ENCODE measurements at regions not wholly inside any gene's neighbourhood (a gene's known extent, or its start where the extent isn't known, plus 50 kb on each side); places are given as distances from the start of the nearest gene placed in this dataset.

- DNase-seq = no peak
Measured at GRCh38 chr9:99401680-99402504, 179.8 kb downstream of the SEC61B start.

GRCh38 chr9:99403371-99403770 is 181.3 kb downstream of the SEC61B start:
- no peak for DNase-seq

GRCh38 chr9:99405359-99405758 is 183.3 kb downstream of the SEC61B start:
- no peak for DNase-seq

GRCh38 chr9:99406939-99407338 is 184.9 kb downstream of the SEC61B start:
- no peak for DNase-seq

- DNase-seq = no peak
Measured at GRCh38 chr9:99411068-99411467, 189.0 kb downstream of the SEC61B start.

GRCh38 chr9:99411479-99412115 is 189.5 kb downstream of the SEC61B start:
- no peak for DNase-seq

- DNase-seq = no peak
Measured at GRCh38 chr9:99412606-99413005, 190.5 kb downstream of the SEC61B start.

GRCh38 chr9:99414321-99414720 is 192.2 kb downstream of the SEC61B start:
- DNase-seq = no peak

GRCh38 chr9:99415606-99416005 is 193.5 kb downstream of the SEC61B start:
- no peak for DNase-seq

GRCh38 chr9:99416007-99416406 is 193.9 kb downstream of the SEC61B start:
- no peak for DNase-seq

GRCh38 chr9:99419070-99419469 is 197.0 kb downstream of the SEC61B start:
- no peak for DNase-seq

GRCh38 chr9:99421369-99421768 is 199.3 kb downstream of the SEC61B start:
- no peak for DNase-seq

GRCh38 chr9:99425124-99425523 is 203.0 kb downstream of the SEC61B start:
- no peak for DNase-seq

- no peak for DNase-seq
Measured at GRCh38 chr9:99425923-99426842, 204.1 kb downstream of the SEC61B start.

GRCh38 chr9:99427260-99427659 is 205.2 kb downstream of the SEC61B start:
- no peak for DNase-seq

- DNase-seq = no peak
Measured at GRCh38 chr9:99430301-99430700, 208.2 kb downstream of the SEC61B start.

- no peak for DNase-seq
Measured at GRCh38 chr9:99431103-99431502, 209.0 kb downstream of the SEC61B start.

- no peak for DNase-seq
Measured at GRCh38 chr9:99432075-99432474, 210.0 kb downstream of the SEC61B start.

- DNase-seq = no peak
Measured at GRCh38 chr9:99433095-99433494, 211.0 kb downstream of the SEC61B start.

- no peak for DNase-seq
Measured at GRCh38 chr9:99433555-99433954, 211.5 kb downstream of the SEC61B start.

- DNase-seq = no peak
Measured at GRCh38 chr9:99436616-99437015, 214.5 kb downstream of the SEC61B start.

- DNase-seq = no peak
Measured at GRCh38 chr9:99437145-99437544, 215.1 kb downstream of the SEC61B start.

GRCh38 chr9:99438596-99438995 is 216.5 kb downstream of the SEC61B start:
- no peak for DNase-seq

Data from NCI-H1436 treated with DMSO at 0.1 percent for 48 hours (cell line).